Type B pancreatic cell (in vitro differentiated cells): ENCODE measurements at regions not wholly inside any gene's neighbourhood (a gene's known extent, or its start where the extent isn't known, plus 50 kb on each side); places are given as distances from the start of the nearest gene placed in this dataset.

Experiments used
- DNase-seq: peaks from one replicate; pipeline ENCODE4 v3.0.0; 2021; ENCODE audit warnings: mixed read lengths; ENCODE audit not compliant: unreplicated experiment; ENCODE audit errors: extremely low spot score
- H3K27ac Mint-ChIP-seq: 2 replicates; pipeline ENCODE4 v1.8.0; 2021; ENCODE audit warnings: mild to moderate bottlenecking, mixed read lengths
- H3K27me3 Mint-ChIP-seq: 2 replicates; pipeline ENCODE4 v1.8.0; 2021; ENCODE audit warnings: mixed read lengths
- H3K36me3 Mint-ChIP-seq: 2 replicates; pipeline ENCODE4 v1.8.0; 2021; ENCODE audit warnings: mixed read lengths
- H3K4me1 Mint-ChIP-seq: one replicate; pipeline ENCODE4 v1.8.0; 2021; ENCODE audit warnings: mixed read lengths; ENCODE audit not compliant: unreplicated experiment
- H3K4me3 Mint-ChIP-seq: 2 replicates; pipeline ENCODE4 v1.8.0; 2021; ENCODE audit warnings: mild to moderate bottlenecking, mixed read lengths
- H3K9me3 Mint-ChIP-seq: 2 replicates; pipeline ENCODE4 v1.8.0; 2021; ENCODE audit warnings: mixed read lengths
- CTCF ChIP-seq: fragments of 200-600 bp; sonication (generic); conservative IDR thresholded peaks from 2 replicates; pipeline ENCODE4 v1.5.0; 2021; ENCODE audit warnings: antibody characterized with exemption, mild to moderate bottlenecking

- Mint-ChIP-seq H3K4me1 (no peaks in the 10 kb centered on the region), H3K36me3 (no peaks in the 10 kb centered on the region), H3K27me3 (peaks cover 10% of the 10 kb centered on the region), H3K4me3 (no peak overlapping the region), H3K9me3 (no peaks in the 10 kb centered on the region), H3K27ac (no peak overlapping the region)
- no peak for DNase-seq
- TF ChIP-seq CTCF, result no peak
Observed at GRCh38 chr1:244219802-244220201, 168.7 kb downstream of the ZBTB18 start.

GRCh38 chr1:244220410-244220809 lies 169.3 kb downstream of the ZBTB18 start:
- Mint-ChIP-seq H3K4me3 (no peak overlapping the region), H3K4me1 (no peaks in the 10 kb centered on the region), H3K9me3 (no peaks in the 10 kb centered on the region), H3K36me3 (no peaks in the 10 kb centered on the region), H3K27me3 (peaks cover 10% of the 10 kb centered on the region), H3K27ac (no peak overlapping the region)
- no peak for DNase-seq
- TF ChIP-seq CTCF, result no peak

GRCh38 chr1:244221991-244222390 lies 170.9 kb downstream of the ZBTB18 start:
- H3K4me3 Mint-ChIP-seq, result no peak overlapping the region
- no peaks in the 10 kb centered on the region for H3K4me1 Mint-ChIP-seq

GRCh38 chr1:244224487-244225430 lies 173.7 kb downstream of the ZBTB18 start:
- Mint-ChIP-seq H3K9me3 (no peaks in the 10 kb centered on the region), H3K4me1 (no peaks in the 10 kb centered on the region), H3K27ac (no peak overlapping the region), H3K27me3 (peaks cover 15% of the 10 kb centered on the region), H3K4me3 (no peak overlapping the region), H3K36me3 (no peaks in the 10 kb centered on the region)
- no peak for DNase-seq
- TF ChIP-seq CTCF, result no peak

More at GRCh38 chr1:244221991-244222390, 170.9 kb downstream of the ZBTB18 start:
- no peaks in the 10 kb centered on the region for H3K36me3 Mint-ChIP-seq
- no peaks in the 10 kb centered on the region for H3K9me3 Mint-ChIP-seq
- no peak for TF ChIP-seq CTCF
- no peak for DNase-seq
- H3K27ac Mint-ChIP-seq, result no peak overlapping the region
- peaks cover 10% of the 10 kb centered on the region for H3K27me3 Mint-ChIP-seq

- DNase-seq, result no peak
- H3K4me1 Mint-ChIP-seq, result peaks cover 1% of the 10 kb centered on the region
- H3K27ac Mint-ChIP-seq, result no peak overlapping the region
- H3K4me3 Mint-ChIP-seq, result no peak overlapping the region
- H3K27me3 Mint-ChIP-seq, result peaks cover 13% of the 10 kb centered on the region
- no peaks in the 10 kb centered on the region for H3K9me3 Mint-ChIP-seq
- no peak for TF ChIP-seq CTCF
- no peaks in the 10 kb centered on the region for H3K36me3 Mint-ChIP-seq
Observed at GRCh38 chr1:244226435-244226834, 175.4 kb downstream of the ZBTB18 start.
